IMR-90 (cell line): ENCODE measurements at regions not wholly inside any gene's neighbourhood (a gene's known extent, or its start where the extent isn't known, plus 50 kb on each side); places are given as distances from the start of the nearest gene placed in this dataset.

ENCODE experiments used
- ATAC-seq: fragments of 200-7000 bp; cut with Tn5 transposase; 2 replicates; pipeline ENCODE4 v1.9.1; 2020; ENCODE audit warnings: low read depth, mild to moderate bottlenecking, moderate library complexity
- BruUV-seq: library from RNA; stranded (reverse); fragments of 400-500 nt; replicated peaks from 2 replicates; lab custom pipeline; 2021; lab: Mats Ljungman, UMichigan
- CTCF ChIA-PET: fragments of 300-600 bp; formaldehyde crosslinking; extraction: SDS; loops from one replicate; lab custom pipeline; 2021; ENCODE audit warnings: antibody characterized with exemption; lab: Yijun Ruan, JAX
- POLR2A ChIA-PET: fragments of 300-600 bp; sonication (Branson Sonifier 250); formaldehyde crosslinking; loops from one replicate; lab custom pipeline; 2022; ENCODE audit warnings: antibody characterized with exemption; ENCODE audit not compliant: unreplicated experiment; lab: Charles Lee
- DNase-seq: peaks from one replicate; pipeline ENCODE4 v3.0.0; 2013
- H2AFZ ChIP-seq: replicated peaks from 2 replicates; pipeline ENCODE3; 2013; ENCODE audit warnings: low read length, mild to moderate bottlenecking; ENCODE audit not compliant: poor library complexity
- H2AK5ac ChIP-seq: 2 replicates; pipeline ENCODE4 v1.6.1; 2013; ENCODE audit warnings: low read depth, low read length, inconsistent platforms
- H2AK9ac ChIP-seq: replicated peaks from 2 replicates; pipeline ENCODE3; 2013; ENCODE audit warnings: mild to moderate bottlenecking, low read depth, low read length, moderate library complexity; ENCODE audit not compliant: poor library complexity
- H2BK120ac ChIP-seq: 2 replicates; pipeline ENCODE4 v1.6.1; 2013; ENCODE audit warnings: low read depth, low read length, inconsistent platforms
- H2BK15ac ChIP-seq: 3 replicates; pipeline ENCODE4 v1.6.1; 2013; ENCODE audit warnings: low read depth, low read length, inconsistent platforms
- H2BK20ac ChIP-seq: 2 replicates; pipeline ENCODE4 v1.6.1; 2013; ENCODE audit warnings: low read depth, mild to moderate bottlenecking, inconsistent platforms, low read length, moderate library complexity
- H2BK5ac ChIP-seq: 2 replicates; pipeline ENCODE4 v1.6.1; 2013; ENCODE audit warnings: mild to moderate bottlenecking, low read depth, low read length, inconsistent platforms; ENCODE audit not compliant: poor library complexity, severe bottlenecking
- H3K14ac ChIP-seq: replicated peaks from 2 replicates; pipeline ENCODE4 v1.6.1; 2013; ENCODE audit warnings: low read depth, low read length, inconsistent platforms
- H3K18ac ChIP-seq: 2 replicates; pipeline ENCODE4 v1.6.1; 2013; ENCODE audit warnings: low read depth, low read length, control low read depth
- H3K23ac ChIP-seq: 2 replicates; pipeline ENCODE4 v1.6.1; 2013; ENCODE audit warnings: low read depth, low read length, inconsistent platforms
- H3K27ac ChIP-seq: 2 replicates; pipeline ENCODE4 v1.5.1; 2013; ENCODE audit warnings: mild to moderate bottlenecking, control low read depth, low read length; ENCODE audit not compliant: insufficient read depth
- H3K27me3 ChIP-seq: 2 replicates; pipeline ENCODE4 v1.6.1; 2013; ENCODE audit warnings: low read length; ENCODE audit not compliant: control insufficient read depth, insufficient read depth
- H3K36me3 ChIP-seq: 2 replicates; pipeline ENCODE4 v1.6.1; 2013; ENCODE audit warnings: low read length, mixed read lengths; ENCODE audit not compliant: control insufficient read depth, insufficient read depth
- H3K4ac ChIP-seq: 2 replicates; pipeline ENCODE4 v1.6.1; 2013; ENCODE audit warnings: low read depth, low read length, inconsistent platforms
- H3K4me1 ChIP-seq: 2 replicates; pipeline ENCODE4 v1.6.1; 2013; ENCODE audit warnings: low read length, mixed read lengths; ENCODE audit not compliant: control insufficient read depth, insufficient read depth
- H3K4me2 ChIP-seq: 2 replicates; pipeline ENCODE4 v1.6.1; 2013; ENCODE audit warnings: low read depth, mild to moderate bottlenecking, control low read depth, low read length, moderate library complexity
- H3K4me3 ChIP-seq: 2 replicates; pipeline ENCODE4 v1.5.1; 2013; ENCODE audit warnings: low read depth, mild to moderate bottlenecking, control low read depth, low read length, moderate library complexity; ENCODE audit not compliant: insufficient read depth
- H3K56ac ChIP-seq: 2 replicates; pipeline ENCODE4 v1.6.1; 2013; ENCODE audit warnings: low read length, inconsistent platforms; ENCODE audit not compliant: insufficient read depth; ENCODE audit errors: extremely low read depth
- H3K79me1 ChIP-seq, 2 experiments: 2 replicates each; pipeline ENCODE4 v1.6.1; 2013; ENCODE audit warnings: low read length in 2 of 2, inconsistent platforms in 1 of 2, low read depth in 1 of 2
- H3K9ac ChIP-seq: 2 replicates; pipeline ENCODE4 v1.6.1; 2013; ENCODE audit warnings: low read depth, low read length, control low read depth
- H3K9me1 ChIP-seq: 2 replicates; pipeline ENCODE4 v1.6.1; 2013; ENCODE audit warnings: low read length, inconsistent platforms; ENCODE audit not compliant: insufficient read depth
- H3K9me3 ChIP-seq: 2 replicates; pipeline ENCODE4 v1.6.1; 2013; ENCODE audit warnings: low read length; ENCODE audit not compliant: control insufficient read depth, insufficient read depth
- H4K20me1 ChIP-seq: 2 replicates; pipeline ENCODE4 v1.6.1; 2013; ENCODE audit warnings: low read length, inconsistent platforms; ENCODE audit not compliant: insufficient read depth
- H4K5ac ChIP-seq: 2 replicates; pipeline ENCODE4 v1.6.1; 2013; ENCODE audit warnings: mild to moderate bottlenecking, low read depth, low read length, control low read depth
- H4K8ac ChIP-seq, 2 experiments: 2 replicates each; pipeline ENCODE4 v1.6.1; 2013; ENCODE audit warnings: low read depth in 2 of 2, low read length in 2 of 2, control low read depth in 1 of 2, inconsistent platforms in 1 of 2
- H4K91ac ChIP-seq: 2 replicates; pipeline ENCODE4 v1.6.1; 2013; ENCODE audit warnings: low read depth, low read length, inconsistent platforms; ENCODE audit not compliant: insufficient read depth
- MAFK ChIP-seq: IDR thresholded peaks from 2 replicates; pipeline ENCODE4 v1.6.1; 2012; ENCODE audit warnings: low read depth, low read length, improper control_type of control experiment
- WGBS, 2 experiments: methylation state at CpG; one replicate each; pipeline versions ENCODE4 v1.1.5 to v1.1.7; 2013; ENCODE audit warnings: missing lambda C conversion rate in 2 of 2; ENCODE audit not compliant: insufficient read length in 1 of 2; ENCODE audit errors: extremely low coverage in 2 of 2; 5-methylcytosine and 5-hydroxymethylcytosine counted together
- dilution Hi-C: fragments of 300-500 bp; cut with HindIII; formaldehyde crosslinking; loops from one replicate; pipeline ENCODE4 v1.14.3; 2018; ENCODE audit warnings: low sequenced_read_pairs; ENCODE audit not compliant: unreplicated experiment
- in situ Hi-C: fragments of 300-500 bp; cut with MboI; formaldehyde crosslinking; loops from 3 replicates; pipeline ENCODE4 v1.14.3; 2019; ENCODE audit warnings: low sequenced_read_pairs, inconsistent platforms, mixed read lengths
- intact Hi-C: fragments of 100-400 bp; cut with micrococcal nuclease; formaldehyde crosslinking; loops from 2 replicates; pipeline ENCODE4 v1.10.0; 2022

- dilution Hi-C loops, result no loop called here
- Histone ChIP-seq H4K8ac (no peak overlapping the region), H3K56ac (no peak overlapping the region), H3K9ac (no peak overlapping the region), H3K27ac (no peak overlapping the region), H3K14ac (no peak overlapping the region), H2BK20ac (no peak overlapping the region), H2BK120ac (no peak overlapping the region), H4K5ac (no peak overlapping the region), H3K4me1 (no peaks in the 10 kb centered on the region), H3K23ac (no peak overlapping the region), H2BK5ac (no peak overlapping the region), H3K18ac (no peak overlapping the region), H3K79me1 (no peaks in the 10 kb centered on the region), H3K4me3 (no peak overlapping the region), H2AK5ac (no peak overlapping the region), H3K4me2 (no peak overlapping the region), H3K36me3 (no peaks in the 10 kb centered on the region), H4K20me1 (no peaks in the 10 kb centered on the region), H3K9me3 (no peaks in the 10 kb centered on the region), H2AK9ac (no peak overlapping the region), H3K27me3 (no peaks in the 10 kb centered on the region), H3K4ac (no peak overlapping the region), H2BK15ac (no peak overlapping the region), H3K9me1 (no peaks in the 10 kb centered on the region), H2AFZ (no peak overlapping the region), H4K91ac (no peak overlapping the region)
- CTCF ChIA-PET, result interaction anchor here (0.7 to 2.5 kb wide), 6 partner anchors 9 to 251 kb away, joined by 3 to 9 read pairs (median 3); no protein-coding TSS in a partner anchor
- no CpG with 5 or more reads among the region's 5 CpGs for WGBS, 2 experiments
- no peak for ATAC-seq
- in situ Hi-C loops, result no loop called here
- no peak for DNase-seq
- intact Hi-C loops, result loop anchor here (1.0 to 10.0 kb wide), 5 partner anchors 249 to 714 kb away; no protein-coding TSS in a partner anchor
- POLR2A ChIA-PET, result no interaction called here
- no TSS peak for BruUV-seq
- no peak for TF ChIP-seq MAFK
Observed at GRCh38 chr21:16330908-16331268, 601.1 kb downstream of the USP25 start.
